SW 1271 (cell line): ENCODE measurements at regions not wholly inside any gene's neighbourhood (a gene's known extent, or its start where the extent isn't known, plus 50 kb on each side); places are given as distances from the start of the nearest gene placed in this dataset.
"Not testable (repeated sequence)": the region's sequence is repeated elsewhere in the genome, so short reads cannot be mapped to it uniquely, and the experiment has no call there.

Experiments
- DNase-seq, 2 experiments: peaks; one replicate each; lab custom pipeline; 2025; lab: John Stamatoyannopoulos, UW

DNA sequence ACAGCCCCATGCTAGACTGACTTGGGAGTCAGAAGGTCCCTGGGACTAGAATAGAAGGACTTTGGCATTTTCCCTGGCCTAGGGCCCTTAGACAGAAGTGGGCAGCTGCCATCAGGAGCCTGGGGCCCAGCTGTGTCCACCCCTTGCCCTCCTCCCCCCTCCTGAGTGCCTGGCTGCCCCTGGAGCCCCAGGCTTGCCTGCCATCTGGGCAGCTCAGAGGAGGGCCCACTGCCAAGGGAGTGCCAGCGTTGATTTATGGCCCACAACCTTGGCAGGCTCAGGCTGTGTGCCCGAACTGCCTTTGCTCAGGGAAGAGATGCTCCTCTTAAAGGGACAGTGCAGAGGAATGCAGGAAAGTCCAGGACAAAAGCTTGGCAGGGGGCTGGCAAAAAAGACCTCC is 439.1 kb downstream of the SPATA31A7 start:
- DNase-seq, result not testable (repeated sequence)

DNA sequence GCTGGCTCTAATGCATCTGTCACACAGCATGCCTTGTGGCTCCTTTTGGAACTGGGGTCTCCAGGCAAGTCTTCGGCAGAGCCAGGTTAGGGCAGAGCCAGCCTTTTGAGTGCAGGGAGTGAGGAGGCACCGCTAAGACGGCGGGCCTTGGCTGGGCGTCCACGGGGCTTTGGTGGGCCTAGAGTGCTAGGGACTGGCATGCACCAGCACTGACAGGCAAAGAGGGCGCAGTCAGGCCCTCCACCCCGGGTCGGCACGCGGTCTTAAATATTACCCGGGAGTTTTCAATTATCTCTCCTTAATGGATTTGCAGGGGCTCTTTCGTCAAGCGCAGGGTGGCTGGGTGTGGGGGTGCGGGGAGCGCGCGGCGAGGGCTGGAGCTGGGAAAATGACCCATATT is 444.4 kb downstream of the SPATA31A7 start:
- no peak for DNase-seq

DNA sequence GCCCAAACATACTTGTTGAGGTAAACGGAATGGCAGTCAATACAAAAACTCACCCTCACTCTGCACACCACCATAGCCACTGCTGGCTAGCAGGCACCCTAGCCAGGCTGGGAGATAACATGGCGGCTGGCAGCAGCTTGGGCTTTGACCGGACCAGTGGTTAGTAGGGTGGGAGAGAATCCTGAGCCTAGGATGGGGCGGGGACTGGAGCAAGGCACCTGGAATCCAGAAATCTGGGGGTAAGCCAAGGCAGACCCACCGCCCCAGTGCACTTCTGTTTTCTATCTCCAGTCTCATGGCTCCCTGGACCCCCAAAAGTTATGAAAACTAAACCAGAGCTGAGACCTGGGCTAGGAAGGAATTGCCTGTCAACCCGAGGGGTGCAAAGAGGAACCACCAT is 474.4 kb downstream of the SPATA31A7 start:
- DNase-seq, result not testable (repeated sequence)

DNA sequence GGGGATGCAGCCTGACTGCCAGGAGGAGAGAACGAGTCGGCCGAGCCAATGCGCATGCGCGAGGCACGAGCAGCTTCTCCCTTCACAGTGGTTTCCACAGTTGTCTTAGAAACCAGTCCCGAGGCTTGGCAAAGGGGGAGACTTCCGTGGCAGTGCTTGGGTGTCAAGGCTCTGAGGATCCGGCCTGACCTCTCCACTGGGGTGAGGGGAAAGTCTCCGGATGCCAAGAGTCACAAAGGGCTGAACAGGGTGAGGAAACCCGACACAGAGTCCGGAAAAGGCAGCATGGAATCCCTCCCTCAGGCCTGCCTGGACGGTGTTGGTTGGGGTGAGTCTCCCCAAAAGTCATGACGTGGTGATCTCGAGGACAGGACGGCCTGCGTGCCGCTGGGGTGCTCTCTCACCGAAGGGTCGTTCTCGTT is 475.5 kb downstream of the SPATA31A7 start:
- DNase-seq, result no peak

DNA sequence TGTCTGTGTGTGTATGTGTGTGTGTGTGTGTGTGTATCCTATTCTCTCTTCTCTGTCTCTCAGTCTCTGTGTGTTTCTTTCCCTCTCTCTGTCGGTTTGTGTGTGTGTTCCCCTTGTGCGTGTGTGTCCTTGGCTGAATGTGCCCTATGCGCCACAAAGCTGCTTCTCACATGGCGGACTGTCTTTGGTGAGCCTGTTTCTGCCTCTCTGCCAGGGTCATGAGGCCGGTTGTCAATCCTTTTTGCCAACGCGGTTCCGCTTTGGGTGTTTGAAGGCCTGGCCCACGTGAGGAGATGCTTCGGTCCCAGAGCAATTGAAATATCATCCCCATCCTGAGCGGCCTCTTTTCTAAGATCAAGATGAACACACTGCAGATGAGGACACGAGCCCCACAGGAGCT is 476.0 kb downstream of the SPATA31A7 start:
- DNase-seq, result no peak

DNA sequence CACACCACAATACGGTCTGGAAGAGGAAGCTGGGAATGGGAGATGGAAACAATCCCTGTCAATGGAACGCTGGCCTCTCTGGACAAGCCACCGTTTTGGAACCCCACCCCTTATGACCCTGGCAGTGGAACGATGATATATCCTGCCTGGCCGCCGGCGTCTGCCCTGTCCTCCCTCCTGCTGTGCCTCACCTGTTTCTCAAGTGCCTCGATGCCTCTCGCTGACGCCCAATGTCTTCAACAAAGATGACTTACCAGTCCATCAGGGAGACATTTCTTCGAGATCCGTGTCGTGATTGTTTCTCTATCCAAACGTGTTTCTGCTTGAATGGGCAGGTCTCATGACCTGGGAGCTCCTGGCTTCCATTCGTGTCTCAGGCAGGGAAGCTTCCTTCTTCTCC is 476.5 kb downstream of the SPATA31A7 start:
- DNase-seq, result no peak

DNA sequence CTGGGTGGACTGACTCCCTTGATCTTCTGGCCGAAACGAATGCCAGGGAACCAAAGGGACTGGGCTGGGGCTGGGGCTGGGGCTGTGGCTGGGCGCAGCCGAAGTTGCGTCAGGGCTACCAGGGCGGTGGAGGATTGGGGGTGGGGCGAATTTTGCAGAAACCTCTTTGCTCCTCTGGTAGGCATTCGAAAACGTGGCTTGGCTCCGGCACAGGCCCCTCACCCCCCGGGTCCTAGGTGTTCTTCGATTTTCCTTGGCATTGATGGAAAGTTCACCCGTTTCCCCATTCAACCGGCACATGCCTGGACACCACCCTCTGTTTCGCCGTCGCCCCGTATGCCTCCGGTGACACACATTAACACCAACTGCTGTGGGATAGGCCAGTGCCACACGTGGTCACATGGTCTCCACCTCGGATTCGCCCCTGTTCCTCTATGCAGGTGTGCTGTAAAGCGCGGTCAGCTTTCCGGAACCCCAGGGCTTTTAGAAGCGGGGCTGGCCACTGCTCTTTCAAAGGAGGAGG is 477.1 kb downstream of the SPATA31A7 start:
- no peak for DNase-seq

DNA sequence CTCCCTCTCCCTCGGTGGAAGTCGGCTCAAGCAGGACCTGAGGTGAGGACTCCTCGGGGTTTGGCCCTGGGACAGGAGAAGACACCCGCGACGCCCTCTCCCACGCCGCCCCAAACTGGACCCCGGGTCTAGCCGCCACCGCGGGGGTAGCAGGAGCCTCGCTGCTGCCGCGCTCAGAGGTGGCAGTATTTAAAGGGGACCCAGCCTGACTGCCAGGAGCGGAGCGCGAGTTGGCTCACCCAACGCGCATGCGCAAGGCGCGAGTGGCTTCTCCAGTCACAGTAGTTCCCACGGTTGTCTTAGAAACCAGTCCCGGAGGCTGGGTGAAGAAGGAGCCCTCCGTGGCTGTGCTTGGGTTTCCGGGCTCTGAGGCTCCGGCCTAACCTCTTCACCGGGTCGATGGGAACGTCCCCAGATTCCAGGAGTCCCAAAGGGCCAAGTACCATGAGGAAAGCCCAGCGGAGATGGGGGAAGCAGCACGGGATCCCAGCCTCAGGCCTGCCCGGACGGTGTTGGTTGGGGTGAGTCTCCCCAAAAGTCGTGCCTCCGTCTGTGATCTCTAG is 477.8 kb downstream of the SPATA31A7 start:
- no peak for DNase-seq

DNA sequence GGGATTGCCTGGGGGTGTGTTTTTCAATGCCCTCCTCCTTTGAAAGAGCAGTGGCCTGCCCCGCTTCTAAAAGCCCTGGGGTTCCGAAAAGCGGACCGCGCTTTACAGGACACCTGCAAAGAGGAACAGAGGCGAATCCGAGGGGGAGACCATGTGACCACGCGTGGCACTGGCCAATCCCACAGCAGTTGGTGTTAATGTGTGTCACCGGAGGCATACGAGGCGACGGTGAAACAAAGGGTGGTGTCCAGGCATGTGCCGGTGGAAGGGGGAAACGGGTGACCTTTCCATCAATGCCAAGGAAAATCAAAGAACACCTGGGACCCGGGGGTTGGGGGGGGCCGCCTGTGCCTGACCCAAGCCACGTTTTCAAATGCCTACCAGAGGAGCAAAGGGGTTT is 478.4 kb downstream of the SPATA31A7 start:
- not testable (repeated sequence) for DNase-seq

DNA sequence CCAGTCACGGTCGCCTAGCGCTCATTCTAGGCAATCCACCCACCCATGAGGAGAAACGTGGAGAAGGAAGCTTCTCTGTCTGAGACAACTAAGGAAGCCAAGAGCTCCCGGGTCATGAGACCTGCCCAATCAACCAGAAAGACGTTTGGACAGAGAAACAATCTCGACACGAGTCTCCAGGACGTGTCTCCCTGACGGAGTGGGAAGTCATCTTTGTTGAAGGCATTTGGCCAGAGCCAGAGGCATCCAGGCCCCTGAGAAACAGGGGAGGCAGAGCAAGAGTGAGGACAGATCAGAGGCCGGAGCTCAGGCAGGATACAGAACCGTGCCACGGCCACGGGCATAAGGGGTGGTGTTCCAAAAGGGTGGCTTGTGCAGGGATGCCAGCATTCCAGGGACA is 479.0 kb downstream of the SPATA31A7 start:
- DNase-seq, result no peak

DNA sequence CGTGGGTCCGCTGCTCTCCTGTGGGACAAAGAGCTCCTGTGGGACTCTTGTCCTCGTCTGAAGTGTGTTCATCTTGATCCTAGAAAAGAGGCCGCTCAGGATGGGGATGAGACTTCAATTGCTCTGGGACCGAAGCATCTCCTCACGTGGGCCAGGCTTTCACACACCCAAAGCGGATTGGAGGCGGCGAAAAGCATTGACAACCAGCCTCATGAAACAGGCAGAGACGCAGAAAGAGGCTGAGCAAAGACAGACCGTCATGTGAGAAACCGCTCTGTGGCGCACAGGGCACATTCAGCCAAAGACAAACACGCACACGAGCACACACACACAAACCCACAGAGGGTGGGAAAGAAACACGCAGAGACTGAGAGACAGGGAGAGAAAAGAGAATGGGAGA is 479.5 kb downstream of the SPATA31A7 start:
- DNase-seq, result no peak

DNA sequence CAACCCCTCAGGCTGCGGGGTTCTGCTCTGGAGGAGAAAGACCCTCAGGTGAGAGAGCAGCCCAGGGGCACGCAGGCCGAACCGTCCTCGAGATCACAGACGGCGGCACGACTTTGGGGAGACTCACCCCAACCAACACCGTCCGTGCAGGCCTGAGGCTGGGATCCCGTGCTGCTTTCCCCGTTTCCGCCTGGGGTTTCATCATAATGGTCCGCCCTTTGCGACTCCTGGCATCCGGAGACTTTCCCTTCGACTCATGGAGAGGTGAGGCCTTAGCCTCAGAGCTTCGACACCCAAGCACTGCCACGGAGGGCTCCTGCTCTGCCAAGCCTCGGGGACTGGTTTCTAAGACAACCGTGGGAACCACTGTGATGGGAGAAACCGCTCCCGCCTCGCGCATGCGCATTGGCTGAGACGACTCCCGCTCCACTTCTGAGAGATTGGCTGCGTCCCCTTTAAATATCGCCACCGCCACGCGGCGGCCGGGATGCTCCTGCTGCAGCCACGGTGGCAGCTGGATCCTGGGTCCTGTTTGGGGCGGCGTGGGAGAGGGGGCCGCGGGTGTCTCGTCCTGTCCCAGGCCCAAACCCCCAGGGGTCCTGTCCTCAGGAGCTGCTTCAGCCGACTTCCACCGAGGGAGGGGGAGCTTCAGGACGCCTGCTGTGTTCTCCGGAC is 480.1 kb downstream of the SPATA31A7 start:
- DNase-seq, result not testable (repeated sequence)

DNA sequence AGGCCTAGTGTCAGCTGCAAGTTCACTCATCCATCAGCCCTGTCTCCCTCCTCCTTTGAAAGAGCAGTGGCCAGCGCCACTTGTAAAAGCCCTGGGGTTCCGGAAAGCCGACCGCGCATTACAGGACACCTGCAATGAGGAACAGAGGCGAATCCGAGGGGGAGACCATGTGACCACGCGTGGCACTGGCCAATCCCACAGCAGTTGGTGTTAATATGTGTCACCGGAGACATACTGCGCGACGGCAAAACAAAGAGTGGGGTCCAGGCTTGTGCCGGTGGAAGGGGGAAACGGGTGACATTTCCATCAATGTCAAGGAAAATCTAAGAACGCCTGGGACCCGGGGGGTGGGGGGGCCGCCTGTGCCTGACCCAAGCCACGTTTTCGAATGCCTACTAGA is 480.8 kb downstream of the SPATA31A7 start:
- DNase-seq, result no peak

DNA sequence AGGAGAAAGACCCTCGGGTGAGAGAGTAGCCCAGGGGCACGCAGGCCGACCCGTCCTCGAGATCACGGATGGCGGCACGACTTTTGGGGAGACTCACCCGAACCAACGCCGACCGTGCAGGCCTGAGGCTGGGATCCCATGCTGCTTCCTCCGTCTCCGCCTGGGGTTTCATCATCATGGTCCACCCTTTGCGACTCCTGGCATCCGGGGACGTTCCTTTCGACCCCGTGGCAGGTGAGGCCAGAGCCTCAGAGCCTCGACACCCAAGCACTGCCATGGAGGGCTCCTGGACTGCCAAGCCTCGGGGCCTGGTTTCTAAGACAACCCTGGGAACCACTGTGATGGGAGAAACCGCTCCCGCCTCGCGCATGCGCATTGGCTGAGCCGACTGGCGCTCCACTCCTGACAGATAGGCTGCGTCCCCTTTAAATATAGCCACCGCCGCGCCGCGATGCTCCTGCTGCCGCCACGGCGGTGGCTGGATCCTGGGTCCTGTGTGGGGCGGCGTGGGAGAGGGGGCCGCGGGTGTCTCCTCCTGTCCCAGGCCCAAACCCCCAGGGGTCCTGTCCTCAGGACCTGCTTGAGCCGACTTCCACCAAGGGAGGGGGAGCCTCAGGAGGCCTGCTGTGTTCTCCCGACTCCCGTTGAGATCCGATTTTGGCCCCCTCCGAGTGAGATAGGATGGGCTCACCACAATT is 481.6 kb downstream of the SPATA31A7 start:
- peak; percentile 2 to 4 for DNase-seq

DNA sequence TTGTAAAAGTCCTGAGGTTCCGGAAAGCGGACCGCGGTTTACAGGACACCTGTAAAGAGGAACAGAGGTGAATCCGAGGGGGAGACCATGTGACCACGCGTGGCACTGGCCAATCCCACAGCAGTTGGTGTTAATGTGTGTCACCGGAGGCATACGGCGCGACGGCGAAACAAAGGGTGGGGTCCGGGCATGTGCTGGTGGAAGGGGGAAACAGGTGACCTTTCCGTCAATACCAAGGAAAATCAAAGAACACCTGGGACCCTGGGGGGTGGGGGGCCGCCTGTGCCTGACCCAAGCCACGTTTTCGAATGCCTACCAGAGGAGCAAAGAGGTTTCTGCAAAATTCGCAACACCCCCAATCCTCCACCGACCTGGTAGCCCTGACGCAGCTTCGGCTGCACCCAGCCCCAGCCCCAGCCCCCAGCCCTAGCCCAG is 482.3 kb downstream of the SPATA31A7 start:
- not testable (repeated sequence) for DNase-seq

DNA sequence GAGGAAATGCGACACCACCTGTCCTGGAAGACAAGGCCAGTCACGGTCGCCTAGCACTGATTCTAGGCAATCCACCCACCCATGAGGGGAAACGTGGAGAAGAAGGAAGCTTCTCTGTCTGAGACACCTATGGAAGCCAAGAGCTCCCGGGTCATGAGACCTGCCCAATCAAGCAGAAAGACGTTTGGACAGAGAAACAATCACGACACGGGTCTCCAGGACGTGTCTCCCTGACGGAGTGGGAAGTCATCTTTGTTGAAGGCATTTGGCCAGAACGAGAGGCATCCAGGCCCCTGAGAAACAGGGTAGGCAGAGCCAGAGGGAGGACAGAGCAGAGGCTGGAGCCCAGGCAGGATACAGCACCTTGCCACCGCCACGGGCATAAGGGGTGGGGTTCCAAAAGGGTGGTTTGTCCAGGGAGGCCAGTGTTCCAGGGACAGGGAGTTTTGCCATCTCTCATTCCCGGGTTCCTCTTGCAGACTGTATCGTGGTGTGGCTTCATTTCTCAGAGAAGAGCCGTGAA is 482.9 kb downstream of the SPATA31A7 start:
- not testable (repeated sequence) for DNase-seq

DNA sequence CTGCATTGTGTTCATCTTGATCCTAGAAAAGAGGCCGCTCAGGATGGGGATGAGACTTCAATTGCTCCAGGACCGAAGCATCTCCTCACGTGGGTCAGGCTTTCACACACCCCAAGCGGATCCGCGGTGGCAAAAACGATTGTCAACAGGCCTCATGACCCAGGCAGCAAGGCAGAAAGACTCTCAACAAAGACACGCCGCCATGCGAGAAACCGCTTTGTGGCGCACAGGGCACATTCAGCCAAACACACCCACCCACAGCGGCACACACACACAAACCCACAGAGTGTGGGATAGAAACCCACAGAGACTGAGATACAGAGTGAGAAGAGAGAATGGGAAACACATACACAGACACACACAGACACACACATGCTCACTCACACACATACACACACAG is 483.4 kb downstream of the SPATA31A7 start:
- no peak for DNase-seq

DNA sequence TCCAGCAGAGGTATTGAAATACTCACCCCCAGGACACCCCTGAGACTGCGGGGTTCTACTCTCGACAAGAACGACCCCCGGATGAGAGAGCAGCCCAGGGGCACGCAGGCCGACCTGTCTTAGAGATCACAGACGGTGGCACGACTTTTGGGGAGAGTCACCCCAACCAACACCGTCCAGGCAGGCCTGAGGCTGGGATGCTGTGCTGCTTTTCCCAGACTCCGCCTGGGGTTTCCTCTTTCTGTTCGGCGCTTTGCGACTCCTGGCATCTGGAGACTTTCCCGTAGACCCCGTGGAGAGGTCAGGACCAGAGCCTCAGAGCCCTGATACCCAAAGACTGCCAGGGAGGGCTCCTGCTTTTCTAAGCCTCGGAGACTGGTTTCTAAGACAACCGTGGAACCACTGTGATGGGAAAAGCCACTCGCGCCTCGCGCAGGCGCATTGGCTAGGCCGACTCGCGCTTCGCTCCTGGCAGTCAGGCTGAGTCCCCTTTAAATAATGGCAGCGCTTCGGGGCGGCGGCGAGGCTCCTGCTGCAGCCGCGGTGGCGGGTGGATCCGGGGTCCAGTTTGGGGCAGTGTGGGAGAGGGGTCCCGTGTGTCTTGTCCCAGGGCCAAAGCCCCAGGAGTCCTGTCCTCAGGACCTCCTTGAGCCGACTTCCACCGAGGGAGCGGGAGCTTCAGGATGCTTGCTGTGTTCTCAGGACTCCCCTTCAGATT is 484.0 kb downstream of the SPATA31A7 start:
- DNase-seq, result no peak

DNA sequence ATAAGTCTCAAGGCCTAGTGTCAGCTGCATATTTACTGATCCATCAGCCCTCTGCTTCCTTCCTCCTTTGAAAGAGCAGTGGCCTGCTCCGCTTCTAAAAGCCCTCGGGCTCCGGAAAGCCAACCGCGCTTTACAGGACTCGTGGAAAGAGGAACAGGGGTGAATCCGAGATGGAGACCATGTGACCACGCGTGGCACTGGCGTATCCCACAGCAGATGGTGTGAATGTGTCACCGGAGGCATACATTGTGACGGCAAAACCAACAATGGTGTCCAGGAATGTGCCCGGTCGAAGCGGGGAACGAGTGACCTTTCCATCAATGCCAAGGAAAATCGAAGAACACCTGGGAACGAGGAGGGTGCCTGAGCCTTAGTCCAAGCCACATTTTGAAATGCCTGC is 484.6 kb downstream of the SPATA31A7 start:
- DNase-seq, result no peak

DNA sequence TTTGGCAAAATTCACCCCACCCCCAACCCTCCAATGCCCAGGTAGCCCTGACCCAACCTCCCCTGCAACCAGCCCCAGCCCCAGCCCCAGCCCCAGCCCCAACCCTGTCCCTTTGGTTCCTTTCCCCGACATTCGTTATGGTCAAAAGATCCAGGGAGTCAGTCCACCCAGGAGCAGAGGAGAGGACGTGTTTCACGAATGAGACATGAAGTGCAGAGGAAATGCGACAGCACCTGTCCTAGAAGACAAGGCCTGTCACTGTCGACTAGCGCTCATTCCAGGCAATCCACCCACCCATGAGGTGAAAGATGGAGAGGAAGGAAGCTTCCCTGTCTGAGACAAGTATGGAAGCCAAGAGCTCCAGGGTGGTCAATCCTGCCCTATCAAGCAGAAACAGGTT is 485.0 kb downstream of the SPATA31A7 start:
- no peak for DNase-seq
